ENCODE measurements at regions not wholly inside any gene's neighbourhood (a gene's known extent, or its start where the extent isn't known, plus 50 kb on each side); places are given as distances from the start of the nearest gene placed in this dataset.

GRCh38 chr5:68730979-68731654 is 362.7 kb upstream of the SLC30A5 start:
- no peak for TF ChIP-seq CTCF (IDR thresholded peaks at IDR 0.05)

GRCh38 chr5:68732251-68732650 is 361.6 kb upstream of the SLC30A5 start:
- no peak for TF ChIP-seq CTCF (IDR thresholded peaks at IDR 0.05)

- TF ChIP-seq CTCF (IDR thresholded peaks at IDR 0.05): no peak
Observed at GRCh38 chr5:68734781-68735180, 359.0 kb upstream of the SLC30A5 start.

- TF ChIP-seq CTCF (IDR thresholded peaks at IDR 0.05): no peak
Observed at GRCh38 chr5:68738236-68738635, 355.6 kb upstream of the SLC30A5 start.

GRCh38 chr5:68738841-68739240 is 355.0 kb upstream of the SLC30A5 start:
- TF ChIP-seq CTCF (IDR thresholded peaks at IDR 0.05): no peak

- no peak for TF ChIP-seq CTCF (IDR thresholded peaks at IDR 0.05)
Observed at GRCh38 chr5:68739752-68740151, 354.1 kb upstream of the SLC30A5 start.

GRCh38 chr5:68740226-68740910 is 353.4 kb upstream of the SLC30A5 start:
- no peak for TF ChIP-seq CTCF (IDR thresholded peaks at IDR 0.05)
